ENCODE measurements at regions not wholly inside any gene's neighbourhood (a gene's known extent, or its start where the extent isn't known, plus 50 kb on each side); places are given as distances from the start of the nearest gene placed in this dataset.
"Not testable (repeated sequence)": the region's sequence is repeated elsewhere in the genome, so short reads cannot be mapped to it uniquely, and the experiment has no call there.

- no peak for TF ChIP-seq POLR2A (IDR thresholded peaks at IDR 0.05)
- TF ChIP-seq, protein P1, sequence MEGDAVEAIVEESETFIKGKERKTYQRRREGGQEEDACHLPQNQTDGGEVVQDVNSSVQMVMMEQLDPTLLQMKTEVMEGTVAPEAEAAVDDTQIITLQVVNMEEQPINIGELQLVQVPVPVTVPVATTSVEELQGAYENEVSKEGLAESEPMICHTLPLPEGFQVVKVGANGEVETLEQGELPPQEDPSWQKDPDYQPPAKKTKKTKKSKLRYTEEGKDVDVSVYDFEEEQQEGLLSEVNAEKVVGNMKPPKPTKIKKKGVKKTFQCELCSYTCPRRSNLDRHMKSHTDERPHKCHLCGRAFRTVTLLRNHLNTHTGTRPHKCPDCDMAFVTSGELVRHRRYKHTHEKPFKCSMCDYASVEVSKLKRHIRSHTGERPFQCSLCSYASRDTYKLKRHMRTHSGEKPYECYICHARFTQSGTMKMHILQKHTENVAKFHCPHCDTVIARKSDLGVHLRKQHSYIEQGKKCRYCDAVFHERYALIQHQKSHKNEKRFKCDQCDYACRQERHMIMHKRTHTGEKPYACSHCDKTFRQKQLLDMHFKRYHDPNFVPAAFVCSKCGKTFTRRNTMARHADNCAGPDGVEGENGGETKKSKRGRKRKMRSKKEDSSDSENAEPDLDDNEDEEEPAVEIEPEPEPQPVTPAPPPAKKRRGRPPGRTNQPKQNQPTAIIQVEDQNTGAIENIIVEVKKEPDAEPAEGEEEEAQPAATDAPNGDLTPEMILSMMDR (IDR thresholded peaks at IDR 0.05): no peak
- intact Hi-C loops (cut with DNase I; ENCODE audit: low total_unique reads): no loop called here
- no peaks in the 10 kb centered on the region for H3K4me1 ChIP-seq
- no peaks in the 10 kb centered on the region for H3K27me3 ChIP-seq
- no peaks in the 10 kb centered on the region for H3K9me3 ChIP-seq
- no peaks in the 10 kb centered on the region for H3K36me3 ChIP-seq (ENCODE audit: low read depth, missing control alignments)
- no peak overlapping the region for H3K4me3 ChIP-seq
- WGBS, 2 donors: 74 to 79% methylated on average over 2 of the region's 2 CpGs
- H3K27ac ChIP-seq: no peak overlapping the region
- no peak for DNase-seq
Observed at GRCh38 chr1:172835834-172836233, 176.9 kb downstream of the FASLG start.

GRCh38 chr1:172837816-172838679 lies 179.1 kb downstream of the FASLG start:
- no peaks in the 10 kb centered on the region for H3K4me1 ChIP-seq
- H3K27ac ChIP-seq: no peak overlapping the region
- H3K27me3 ChIP-seq: no peaks in the 10 kb centered on the region
- DNase-seq: no peak
- 86 to 87% methylated on average over 6 of the region's 6 CpGs for WGBS, 2 donors
- TF ChIP-seq, protein P1 (IDR thresholded peaks at IDR 0.05): no peak
- no peak for TF ChIP-seq POLR2A (IDR thresholded peaks at IDR 0.05)
- H3K36me3 ChIP-seq (ENCODE audit: low read depth, missing control alignments): no peaks in the 10 kb centered on the region
- H3K9me3 ChIP-seq: no peaks in the 10 kb centered on the region
- H3K4me3 ChIP-seq: no peak overlapping the region
- intact Hi-C loops (cut with DNase I; ENCODE audit: low total_unique reads): no loop called here

- no peak for DNase-seq
- intact Hi-C loops (cut with DNase I; ENCODE audit: low total_unique reads): no loop called here
- TF ChIP-seq, protein P1 (IDR thresholded peaks at IDR 0.05): no peak
- TF ChIP-seq POLR2A (IDR thresholded peaks at IDR 0.05): no peak
- no peaks in the 10 kb centered on the region for H3K36me3 ChIP-seq (ENCODE audit: low read depth, missing control alignments)
- H3K27me3 ChIP-seq: no peaks in the 10 kb centered on the region
- H3K4me3 ChIP-seq: no peak overlapping the region
- no peaks in the 10 kb centered on the region for H3K9me3 ChIP-seq
- WGBS, 2 donors: 93 to 99% methylated on average over 4 of the region's 4 CpGs
- no peaks in the 10 kb centered on the region for H3K4me1 ChIP-seq
- H3K27ac ChIP-seq: no peak overlapping the region
Observed at GRCh38 chr1:172838680-172839313, 179.9 kb downstream of the FASLG start.

DNA sequence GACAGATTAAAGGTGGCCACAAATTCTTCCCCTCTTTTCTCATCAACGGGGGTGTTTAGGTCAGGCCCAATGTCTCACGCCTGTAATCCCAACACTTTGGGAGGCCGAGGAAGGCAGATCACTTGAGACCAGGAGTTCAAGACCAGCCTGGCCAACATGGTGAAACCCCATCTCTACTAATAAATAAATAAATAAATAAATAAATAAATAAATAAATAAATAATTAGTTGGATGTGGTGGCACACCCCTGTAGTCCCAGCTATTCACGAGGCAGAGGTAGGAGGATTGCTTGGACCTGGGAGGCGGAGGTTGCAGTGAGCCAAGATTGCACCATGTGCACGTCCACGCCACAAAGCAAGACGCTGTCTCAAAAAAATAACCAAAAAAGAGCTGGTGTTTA lies 180.7 kb downstream of the FASLG start:
- DNase-seq; H3K4me1 ChIP-seq; H3K27ac ChIP-seq; H3K9me3 ChIP-seq; intact Hi-C loops (cut with DNase I; ENCODE audit: low total_unique reads); H3K36me3 ChIP-seq (ENCODE audit: low read depth, missing control alignments); H3K4me3 ChIP-seq; H3K27me3 ChIP-seq: not testable (repeated sequence)
- 90 to 97% methylated on average over 8 of the region's 8 CpGs for WGBS, 2 donors

DNA sequence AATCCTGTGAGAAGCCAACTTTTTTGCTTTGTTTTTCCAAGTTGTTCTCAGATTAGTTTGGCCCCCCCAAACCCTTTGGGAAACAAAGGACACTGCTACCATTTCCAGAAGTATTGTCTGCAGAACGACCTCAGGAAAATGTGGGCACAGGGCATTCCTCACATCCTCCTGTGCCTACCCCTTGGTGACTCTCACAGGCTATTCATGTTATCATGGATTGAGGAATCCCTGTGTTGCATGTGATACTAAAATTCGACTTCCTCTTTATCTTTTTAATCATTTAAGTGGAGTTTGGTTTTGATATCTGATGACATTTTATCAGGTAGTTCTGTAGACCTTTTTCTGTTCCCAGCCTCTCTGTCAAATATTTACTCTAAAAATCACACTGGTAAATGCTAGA lies 184.5 kb downstream of the FASLG start:
- intact Hi-C loops (cut with DNase I; ENCODE audit: low total_unique reads): no loop called here
- WGBS, 2 donors: 49 to 60% methylated on average over 2 of the region's 2 CpGs
- Histone ChIP-seq H3K36me3 (ENCODE audit: low read depth, missing control alignments) (no peaks in the 10 kb centered on the region), H3K27me3 (no peaks in the 10 kb centered on the region), H3K9me3 (no peaks in the 10 kb centered on the region), H3K27ac (no peak overlapping the region), H3K4me1 (no peaks in the 10 kb centered on the region), H3K4me3 (no peak overlapping the region)
- TF ChIP-seq POLR2A (IDR thresholded peaks at IDR 0.05): no peak
- TF ChIP-seq, protein P1 (IDR thresholded peaks at IDR 0.05): no peak
- DNase-seq: no peak
